NCI-H2227 (cell line): ENCODE measurements at regions not wholly inside any gene's neighbourhood (a gene's known extent, or its start where the extent isn't known, plus 50 kb on each side); places are given as distances from the start of the nearest gene placed in this dataset.

ENCODE experiments used
- DNase-seq: peaks from one replicate; lab custom pipeline; 2025; ENCODE audit not compliant: unreplicated experiment; lab: John Stamatoyannopoulos, UW

GRCh38 chr4:81740487-81740886 lies 268.8 kb upstream of the RASGEF1B start:
- DNase-seq: no peak

GRCh38 chr4:81738891-81739290 lies 267.2 kb upstream of the RASGEF1B start:
- no peak for DNase-seq

GRCh38 chr4:81737865-81738559 lies 266.3 kb upstream of the RASGEF1B start:
- no peak for DNase-seq

GRCh38 chr4:81736324-81736723 lies 264.6 kb upstream of the RASGEF1B start:
- DNase-seq: no peak

GRCh38 chr4:81732980-81733379 lies 261.3 kb upstream of the RASGEF1B start:
- DNase-seq: no peak

- DNase-seq: peak; percentile 39
Observed at GRCh38 chr4:81724925-81725329, 253.2 kb upstream of the RASGEF1B start.

- DNase-seq: no peak
Observed at GRCh38 chr4:81723927-81724587, 252.3 kb upstream of the RASGEF1B start.

GRCh38 chr4:81723019-81723884 lies 251.5 kb upstream of the RASGEF1B start:
- DNase-seq: no peak

GRCh38 chr4:81722290-81722851 lies 250.7 kb upstream of the RASGEF1B start:
- peak; percentile 16 for DNase-seq

- DNase-seq: no peak
Observed at GRCh38 chr4:81715757-81716156, 244.1 kb upstream of the RASGEF1B start.

GRCh38 chr4:81715357-81715756 lies 243.7 kb upstream of the RASGEF1B start:
- DNase-seq: peak; percentile 18

GRCh38 chr4:81714291-81714690 lies 242.6 kb upstream of the RASGEF1B start:
- DNase-seq: no peak

GRCh38 chr4:81712714-81713113 lies 241.0 kb upstream of the RASGEF1B start:
- DNase-seq: no peak

- DNase-seq: no peak
Observed at GRCh38 chr4:81704461-81704860, 232.8 kb upstream of the RASGEF1B start.

GRCh38 chr4:81700189-81700588 lies 228.5 kb upstream of the RASGEF1B start:
- DNase-seq: no peak

- DNase-seq: no peak
Observed at GRCh38 chr4:81698538-81699296, 227.0 kb upstream of the RASGEF1B start.

- no peak for DNase-seq
Observed at GRCh38 chr4:81694176-81694913, 222.6 kb upstream of the RASGEF1B start.

GRCh38 chr4:81690871-81691270 lies 219.2 kb upstream of the RASGEF1B start:
- DNase-seq: no peak

- no peak for DNase-seq
Observed at GRCh38 chr4:81688085-81688484, 216.4 kb upstream of the RASGEF1B start.

GRCh38 chr4:81687471-81687870 lies 215.8 kb upstream of the RASGEF1B start:
- DNase-seq: no peak
